Keratinocyte (primary cell): ENCODE measurements at regions not wholly inside any gene's neighbourhood (a gene's known extent, or its start where the extent isn't known, plus 50 kb on each side); places are given as distances from the start of the nearest gene placed in this dataset.

Source experiments
- DNase-seq: peaks from one replicate; pipeline ENCODE4 v3.0.0-alpha.2; 2011; ENCODE audit warnings: low read depth, missing footprints, low spot score
- FAIRE-seq: peaks from 2 replicates; lab custom pipeline; 2011; peaks lifted over from hg19 to GRCh38; lab: Jason Lieb, UNC
- H2AFZ ChIP-seq: 2 replicates; pipeline ENCODE4 v1.6.0; 2012; ENCODE audit warnings: low read length, control low read depth, inconsistent platforms; ENCODE audit not compliant: control insufficient read depth
- H3K27ac ChIP-seq: 2 replicates; pipeline ENCODE4 v1.5.1; 2011; ENCODE audit warnings: low read length; ENCODE audit not compliant: control insufficient read depth, insufficient read depth
- H3K27me3 ChIP-seq: 3 replicates; pipeline ENCODE4 v1.6.0; 2011; ENCODE audit warnings: low read length; ENCODE audit not compliant: control insufficient read depth, insufficient read depth; ENCODE audit errors: extremely low read depth
- H3K36me3 ChIP-seq, 2 experiments: 2 replicates in 1 of 2; 3 replicates in 1 of 2; pipeline ENCODE4 v1.5.1; 2011; ENCODE audit warnings: low read length in 2 of 2, mild to moderate bottlenecking in 1 of 2; ENCODE audit not compliant: control insufficient read depth in 2 of 2, insufficient read depth in 2 of 2; ENCODE audit errors: extremely low read depth in 1 of 2
- H3K4me1 ChIP-seq: 3 replicates; pipeline ENCODE4 v1.5.1; 2011; ENCODE audit warnings: low read length; ENCODE audit not compliant: control insufficient read depth, insufficient read depth; ENCODE audit errors: extremely low read depth
- H3K4me2 ChIP-seq: 3 replicates; pipeline ENCODE4 v1.6.0; 2011; ENCODE audit warnings: low read depth, low read length; ENCODE audit not compliant: control insufficient read depth, insufficient read depth; ENCODE audit errors: extremely low read depth
- H3K4me3 ChIP-seq, 3 experiments: fragments of 200-600 bp in 1 of 3; sonication (generic) in 1 of 3; 2 replicates in 2 of 3; 3 replicates in 1 of 3; pipeline ENCODE4 v1.5.1; 2011 to 2016; ENCODE audit warnings: low read length in 3 of 3, mild to moderate bottlenecking in 3 of 3, control low read depth in 2 of 3, inconsistent platforms in 1 of 3, low read depth in 1 of 3, mixed read lengths in 1 of 3, mixed run types in 1 of 3, moderate library complexity in 1 of 3; ENCODE audit not compliant: control insufficient read depth in 2 of 3, insufficient read depth in 2 of 3; ENCODE audit errors: extremely low read depth in 1 of 3
- H3K79me2 ChIP-seq: 2 replicates; pipeline ENCODE4 v1.6.0; 2012; ENCODE audit warnings: low read length; ENCODE audit not compliant: control insufficient read depth, insufficient read depth
- H3K9ac ChIP-seq: 3 replicates; pipeline ENCODE4 v1.6.0; 2011; ENCODE audit warnings: low read length; ENCODE audit not compliant: control insufficient read depth, insufficient read depth; ENCODE audit errors: extremely low read depth
- H3K9me1 ChIP-seq: 3 replicates; pipeline ENCODE4 v1.6.0; 2011; ENCODE audit warnings: low read length; ENCODE audit not compliant: control insufficient read depth, insufficient read depth; ENCODE audit errors: extremely low read depth
- H3K9me3 ChIP-seq: 2 replicates; pipeline ENCODE4 v1.5.1; 2012; ENCODE audit warnings: low read depth, low read length; ENCODE audit not compliant: control insufficient read depth
- H4K20me1 ChIP-seq: 3 replicates; pipeline ENCODE4 v1.6.0; 2011; ENCODE audit warnings: low read length; ENCODE audit not compliant: control insufficient read depth, insufficient read depth; ENCODE audit errors: extremely low read depth
- CTCF ChIP-seq, 3 experiments: IDR thresholded peaks in 1 of 3; conservative IDR thresholded peaks in 1 of 3; optimal IDR thresholded peaks in 1 of 3; 2 replicates in 2 of 3; 3 replicates in 1 of 3; pipeline versions ENCODE3 to v1.5.1; 2011; ENCODE audit warnings: low read length in 3 of 3, mild to moderate bottlenecking in 3 of 3, moderate library complexity in 2 of 3, control low read depth in 1 of 3, inconsistent platforms in 1 of 3; ENCODE audit not compliant: insufficient read depth in 2 of 3; ENCODE audit errors: extremely low read depth in 1 of 3
- EZH2 ChIP-seq: IDR thresholded peaks from one replicate; pipeline ENCODE4 v1.6.1; 2012; ENCODE audit warnings: inconsistent platforms, mild to moderate bottlenecking, low read length, moderate library complexity
- dilution Hi-C: fragments of 300-500 bp; cut with MboI; formaldehyde crosslinking; loops from one replicate; pipeline ENCODE4 v1.7.0; 2020; ENCODE audit warnings: low sequenced_read_pairs; ENCODE audit not compliant: extremely low pct_ligation_motif_present

- Histone ChIP-seq H3K9ac (no peak overlapping the region), H2AFZ (no peak overlapping the region), H3K9me1 (no peaks in the 10 kb centered on the region), H3K4me3 (no peak overlapping the region), H3K36me3 (no peaks in the 10 kb centered on the region), H3K27me3 (no peaks in the 10 kb centered on the region), H3K4me2 (no peak overlapping the region), H3K4me1 (no peaks in the 10 kb centered on the region), H3K79me2 (no peaks in the 10 kb centered on the region), H3K9me3 (no peaks in the 10 kb centered on the region), H3K27ac (no peak overlapping the region), H4K20me1 (no peaks in the 10 kb centered on the region)
- TF ChIP-seq CTCF (optimal IDR thresholded peaks at IDR 0.05 in 1 of 3, IDR thresholded peaks at IDR 0.05 in 1 of 3, conservative IDR thresholded peaks at IDR 0.05 in 1 of 3; ENCODE audit: extremely low read depth in 1 of 3, insufficient read depth in 2 of 3, low read length in 3 of 3): no peak
- no peak for TF ChIP-seq EZH2
- FAIRE-seq: no peak
- DNase-seq: no peak
- dilution Hi-C loops: no loop called here
Observed at GRCh38 chr4:119937746-119938145, 128.9 kb downstream of the MAD2L1 start.

- Histone ChIP-seq H3K9me1 (no peaks in the 10 kb centered on the region), H3K4me3 (no peak overlapping the region), H3K4me2 (no peak overlapping the region), H3K36me3 (no peaks in the 10 kb centered on the region), H3K27me3 (no peaks in the 10 kb centered on the region), H3K9me3 (no peaks in the 10 kb centered on the region), H3K79me2 (no peaks in the 10 kb centered on the region), H3K9ac (no peak overlapping the region), H3K4me1 (no peaks in the 10 kb centered on the region), H4K20me1 (no peaks in the 10 kb centered on the region), H3K27ac (no peak overlapping the region), H2AFZ (no peak overlapping the region)
- TF ChIP-seq EZH2 (no peak), CTCF (optimal IDR thresholded peaks at IDR 0.05 in 1 of 3, IDR thresholded peaks at IDR 0.05 in 1 of 3, conservative IDR thresholded peaks at IDR 0.05 in 1 of 3; ENCODE audit: extremely low read depth in 1 of 3, insufficient read depth in 2 of 3, low read length in 3 of 3) (no peak)
- no peak for FAIRE-seq
- dilution Hi-C loops: no loop called here
- no peak for DNase-seq
Observed at GRCh38 chr4:119933606-119934005, 133.0 kb downstream of the MAD2L1 start.
